ENCODE measurements at regions not wholly inside any gene's neighbourhood (a gene's known extent, or its start where the extent isn't known, plus 50 kb on each side); places are given as distances from the start of the nearest gene placed in this dataset.

DNA sequence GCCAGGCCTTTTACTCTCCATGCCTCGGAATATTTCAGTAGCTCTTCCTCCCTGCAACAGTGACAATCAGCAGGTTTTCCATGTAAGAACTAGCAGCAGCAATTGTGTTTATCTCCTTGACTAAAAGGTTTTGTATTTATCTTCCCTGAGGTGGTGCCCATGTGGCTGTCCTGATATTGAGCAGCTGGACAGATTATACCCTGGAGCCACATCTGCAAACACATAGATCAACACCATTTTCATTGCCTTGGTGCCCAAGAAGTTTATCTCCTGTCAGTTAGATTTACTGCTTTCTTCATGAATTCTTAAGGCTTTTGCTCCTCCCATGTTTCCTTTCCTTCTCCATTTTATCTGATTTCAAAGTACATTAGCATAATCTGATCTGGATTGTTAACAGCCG lies 378.4 kb downstream of the SPATA31D1 start:
- no peak overlapping the region for H3K4me3 ChIP-seq (replicated peaks in 1 of 2; ENCODE audit: low read depth in 2 of 2, low read length in 2 of 2)
- no peak for DNase-seq (ENCODE audit: low read depth in 2 of 2)
- TF ChIP-seq, protein P1, sequence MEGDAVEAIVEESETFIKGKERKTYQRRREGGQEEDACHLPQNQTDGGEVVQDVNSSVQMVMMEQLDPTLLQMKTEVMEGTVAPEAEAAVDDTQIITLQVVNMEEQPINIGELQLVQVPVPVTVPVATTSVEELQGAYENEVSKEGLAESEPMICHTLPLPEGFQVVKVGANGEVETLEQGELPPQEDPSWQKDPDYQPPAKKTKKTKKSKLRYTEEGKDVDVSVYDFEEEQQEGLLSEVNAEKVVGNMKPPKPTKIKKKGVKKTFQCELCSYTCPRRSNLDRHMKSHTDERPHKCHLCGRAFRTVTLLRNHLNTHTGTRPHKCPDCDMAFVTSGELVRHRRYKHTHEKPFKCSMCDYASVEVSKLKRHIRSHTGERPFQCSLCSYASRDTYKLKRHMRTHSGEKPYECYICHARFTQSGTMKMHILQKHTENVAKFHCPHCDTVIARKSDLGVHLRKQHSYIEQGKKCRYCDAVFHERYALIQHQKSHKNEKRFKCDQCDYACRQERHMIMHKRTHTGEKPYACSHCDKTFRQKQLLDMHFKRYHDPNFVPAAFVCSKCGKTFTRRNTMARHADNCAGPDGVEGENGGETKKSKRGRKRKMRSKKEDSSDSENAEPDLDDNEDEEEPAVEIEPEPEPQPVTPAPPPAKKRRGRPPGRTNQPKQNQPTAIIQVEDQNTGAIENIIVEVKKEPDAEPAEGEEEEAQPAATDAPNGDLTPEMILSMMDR (IDR thresholded peaks at IDR 0.05; ENCODE audit: low read depth, low read length): no peak

DNA sequence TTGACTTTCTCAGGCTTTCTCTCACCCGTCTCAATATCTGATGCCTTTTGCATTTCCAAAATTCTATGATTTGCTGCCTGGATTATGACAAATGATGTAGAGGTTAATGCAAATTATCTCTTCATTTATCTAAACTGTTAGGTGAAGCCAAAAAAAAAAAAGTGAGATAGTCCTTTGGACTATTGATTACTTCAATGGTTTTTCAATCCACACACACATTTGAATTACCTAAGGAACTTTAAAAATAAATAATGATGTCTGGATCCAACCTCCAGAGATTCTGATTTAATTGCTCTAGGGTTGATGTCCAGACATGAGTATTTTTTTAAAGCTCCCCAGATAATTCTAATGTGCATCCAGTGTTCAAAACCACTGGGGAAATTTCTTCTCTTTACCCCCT lies 379.4 kb downstream of the SPATA31D1 start:
- TF ChIP-seq, protein P1 (IDR thresholded peaks at IDR 0.05; ENCODE audit: low read depth, low read length): no peak
- H3K4me3 ChIP-seq (replicated peaks in 1 of 2; ENCODE audit: low read depth in 2 of 2, low read length in 2 of 2): no peak overlapping the region
- no peak for DNase-seq (ENCODE audit: low read depth in 2 of 2)

DNA sequence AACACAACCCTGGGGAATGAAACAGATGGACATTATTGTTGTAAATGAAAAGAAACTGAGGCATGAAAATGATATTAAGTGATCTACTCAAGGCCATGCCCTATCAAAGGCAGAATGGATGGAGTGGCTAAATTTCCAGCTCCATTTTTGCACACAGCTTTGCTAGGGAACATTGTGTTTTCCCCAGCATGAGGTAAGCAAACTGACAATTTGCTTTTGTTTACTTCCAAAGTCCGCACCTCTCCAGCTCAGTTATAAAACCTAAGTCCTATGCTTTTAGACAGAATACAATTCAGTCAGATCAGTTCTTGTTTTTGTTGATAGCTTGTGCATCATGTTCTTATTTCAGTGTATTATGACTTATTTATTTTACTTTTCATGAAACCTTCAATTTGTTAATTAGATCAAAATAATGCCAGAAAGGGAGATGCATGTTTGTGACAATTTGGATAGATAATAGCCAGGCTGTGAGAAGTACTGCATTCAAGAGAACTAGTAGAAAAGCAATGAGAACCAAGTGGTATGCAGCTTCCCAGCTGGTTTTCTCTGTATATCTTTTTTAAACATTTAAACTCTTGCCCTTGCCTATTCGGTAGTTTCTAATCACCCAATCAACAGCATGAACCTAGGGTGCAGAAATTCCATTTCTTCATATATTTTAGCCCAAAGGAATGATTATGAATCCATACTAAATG lies 380.8 kb downstream of the SPATA31D1 start:
- no peak for DNase-seq (ENCODE audit: low read depth in 2 of 2)
- TF ChIP-seq, protein P1 (IDR thresholded peaks at IDR 0.05; ENCODE audit: low read depth, low read length): no peak
- no peak overlapping the region for H3K4me3 ChIP-seq (replicated peaks in 1 of 2; ENCODE audit: low read depth in 2 of 2, low read length in 2 of 2)

DNA sequence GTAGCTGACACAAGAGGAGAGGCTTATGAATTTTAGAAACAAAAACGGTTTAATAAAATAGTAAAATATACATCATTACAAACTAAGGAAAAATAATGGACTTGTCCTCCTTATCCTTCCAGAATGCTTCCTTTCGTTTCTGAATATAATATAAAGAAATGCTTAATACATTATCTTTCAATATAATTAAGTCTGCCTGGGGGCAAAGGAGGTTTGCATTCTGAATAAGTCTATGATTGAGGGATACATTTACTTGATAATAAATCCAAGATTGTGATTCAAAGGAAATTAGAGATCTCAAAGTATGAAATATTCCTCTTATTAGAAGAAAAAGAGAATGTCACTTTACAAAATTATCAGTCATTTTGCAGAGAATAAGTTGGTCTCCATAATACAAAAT lies 386.5 kb downstream of the SPATA31D1 start:
- TF ChIP-seq, protein P1 (IDR thresholded peaks at IDR 0.05; ENCODE audit: low read depth, low read length): no peak
- no peak for DNase-seq (ENCODE audit: low read depth in 2 of 2)
- no peak overlapping the region for H3K4me3 ChIP-seq (replicated peaks in 1 of 2; ENCODE audit: low read depth in 2 of 2, low read length in 2 of 2)

DNA sequence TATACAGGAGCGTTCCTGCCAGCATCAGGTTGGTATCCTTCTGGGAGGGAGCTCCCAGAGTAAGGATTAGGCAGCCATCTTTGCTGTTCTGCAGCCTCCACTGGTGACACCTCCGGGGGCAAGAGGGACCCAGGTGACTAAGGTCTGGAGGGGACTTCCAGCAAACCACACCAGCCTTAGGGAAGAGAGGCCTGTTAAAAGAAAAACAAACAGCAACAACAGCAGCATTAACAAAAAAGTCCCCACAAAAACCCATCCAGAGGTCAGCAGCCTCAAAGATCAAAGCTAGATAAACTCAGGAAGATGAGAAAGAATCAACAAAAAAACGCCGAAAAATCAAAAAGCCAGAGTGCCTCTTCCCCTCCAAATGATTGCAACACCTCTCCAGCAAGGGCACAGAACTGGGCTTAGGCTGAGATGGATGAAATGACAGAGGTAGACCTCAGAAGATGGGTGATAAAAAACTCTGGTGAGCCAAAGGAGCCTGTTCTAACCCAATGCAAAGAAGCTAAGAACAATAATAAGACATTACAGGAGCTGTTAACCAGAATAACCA lies 388.2 kb downstream of the SPATA31D1 start:
- DNase-seq (ENCODE audit: low read depth in 2 of 2): no peak
- TF ChIP-seq, protein P1 (IDR thresholded peaks at IDR 0.05; ENCODE audit: low read depth, low read length): no peak
- H3K4me3 ChIP-seq (replicated peaks in 1 of 2; ENCODE audit: low read depth in 2 of 2, low read length in 2 of 2): no peak overlapping the region

DNA sequence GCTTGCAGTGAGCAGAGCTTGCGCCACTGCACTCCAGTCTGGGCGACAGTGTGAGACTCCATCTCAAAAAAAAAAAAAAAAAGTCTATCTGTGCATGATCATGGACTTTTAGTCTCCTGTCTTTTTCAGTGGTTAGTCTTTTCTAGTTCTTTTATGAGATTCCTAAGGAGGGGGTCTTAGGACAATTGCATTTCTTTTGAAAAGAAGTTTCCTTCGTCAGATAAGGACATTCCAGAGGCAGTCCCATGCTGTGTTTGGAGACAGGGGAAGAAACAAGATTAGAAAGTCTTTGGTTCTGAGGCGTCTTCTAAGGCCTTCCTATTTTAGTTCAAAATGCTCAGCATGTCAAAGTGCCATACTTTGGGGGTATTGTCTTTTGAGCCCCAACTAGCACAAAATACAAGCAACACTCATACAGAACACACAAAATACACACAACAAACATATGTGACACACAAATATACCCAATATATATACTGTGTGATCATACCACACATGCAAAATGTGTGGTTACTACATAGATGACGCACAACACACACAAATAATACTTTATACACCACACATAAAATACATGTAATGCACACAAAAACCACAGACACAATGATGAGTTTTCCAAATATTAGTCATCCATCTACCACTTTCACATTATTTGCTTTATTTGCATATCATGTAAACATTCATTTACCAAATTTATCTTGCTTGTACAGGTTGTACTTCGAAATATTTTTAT lies 394.5 kb downstream of the SPATA31D1 start:
- no peak overlapping the region for H3K4me3 ChIP-seq (replicated peaks in 1 of 2; ENCODE audit: low read depth in 2 of 2, low read length in 2 of 2)
- DNase-seq (ENCODE audit: low read depth in 2 of 2): no peak
- TF ChIP-seq, protein P1 (IDR thresholded peaks at IDR 0.05; ENCODE audit: low read depth, low read length): no peak

Data from cardiac fibroblast (primary cell).